Islet precursor cell (in vitro differentiated cells): ENCODE measurements at regions not wholly inside any gene's neighbourhood (a gene's known extent, or its start where the extent isn't known, plus 50 kb on each side); places are given as distances from the start of the nearest gene placed in this dataset.

Experiments
- DNase-seq: peaks from one replicate; pipeline ENCODE4 v3.0.0-alpha.2; 2018

DNA sequence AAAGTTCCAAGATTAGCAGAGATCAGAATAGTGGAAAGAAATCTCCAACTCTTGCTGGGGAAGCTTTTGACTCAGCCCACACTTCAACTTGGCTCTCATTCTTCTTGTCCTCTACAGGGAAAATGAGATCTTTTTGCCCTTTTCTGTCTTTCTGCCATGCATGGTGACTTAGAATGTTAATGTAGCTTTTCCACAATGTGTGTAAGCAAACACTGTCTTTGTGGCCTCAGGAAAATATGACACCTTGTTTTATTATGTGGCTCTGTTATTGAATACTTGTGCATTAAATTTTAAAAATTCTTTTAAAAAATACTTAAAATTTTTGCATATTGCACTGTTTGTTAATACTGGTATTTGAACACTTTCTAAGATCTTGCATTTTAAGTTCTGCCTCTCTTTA is 65.4 kb upstream of the WDR75 start:
- DNase-seq, result no peak

DNA sequence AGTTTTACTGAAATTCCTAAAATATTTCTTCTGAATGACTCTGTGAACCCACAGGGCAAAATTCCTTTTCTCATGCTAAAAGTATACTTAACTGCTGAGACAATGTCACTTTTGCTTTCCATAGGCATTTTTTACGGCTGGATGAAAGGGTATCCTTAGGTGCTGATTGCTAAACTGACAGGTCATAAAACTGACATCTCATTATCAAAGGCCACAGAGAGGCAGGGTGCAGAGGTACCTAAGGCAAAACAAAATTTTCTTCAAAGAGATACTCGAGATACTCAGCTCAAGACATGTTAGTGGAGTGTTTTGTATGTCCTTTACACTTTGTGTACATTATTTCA is 62.0 kb upstream of the WDR75 start:
- peak; percentile 77 for DNase-seq

DNA sequence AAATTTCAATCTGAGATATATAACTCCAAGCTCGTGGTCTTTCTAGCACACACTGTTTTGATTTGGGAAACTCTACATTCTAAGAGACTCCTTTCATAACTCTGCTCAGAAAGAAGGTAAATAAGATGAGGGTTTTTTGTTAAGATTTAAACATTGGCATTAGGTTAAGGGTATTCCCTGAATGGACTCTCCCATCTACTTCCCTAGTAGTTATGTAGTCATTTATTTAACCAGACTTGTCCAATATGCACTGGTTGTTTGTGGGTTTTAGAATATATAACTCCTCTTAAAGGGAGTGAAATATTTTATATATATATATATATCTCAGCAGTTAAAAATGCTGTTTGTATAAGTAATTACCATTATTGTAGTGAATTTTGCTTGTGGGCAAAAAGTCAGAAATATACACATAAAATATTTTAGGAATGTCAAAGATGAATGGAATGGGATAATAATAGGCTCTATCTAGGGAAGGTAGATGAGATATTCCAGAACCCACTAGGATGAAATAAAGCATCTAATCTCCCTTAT is 61.5 kb upstream of the WDR75 start:
- DNase-seq, result no peak

DNA sequence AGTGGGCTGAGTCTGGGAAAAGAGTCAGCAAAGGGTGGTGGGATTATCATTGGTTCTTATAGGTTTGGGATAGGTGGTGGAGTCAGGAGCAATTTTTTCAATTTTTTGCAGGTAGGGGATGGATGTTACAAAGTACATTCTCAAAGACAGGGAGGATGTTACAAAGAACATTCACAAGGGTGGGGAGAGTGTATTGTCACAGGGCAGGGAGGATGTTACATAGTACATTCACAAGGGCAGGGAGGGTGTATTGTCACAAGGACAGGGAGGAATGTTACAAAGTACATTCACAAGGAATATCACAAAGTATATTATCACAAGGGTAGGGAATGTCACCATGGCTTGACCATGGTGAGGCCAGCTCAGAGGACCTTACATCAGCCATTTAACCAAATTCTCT is 58.6 kb upstream of the WDR75 start:
- DNase-seq, result no peak

DNA sequence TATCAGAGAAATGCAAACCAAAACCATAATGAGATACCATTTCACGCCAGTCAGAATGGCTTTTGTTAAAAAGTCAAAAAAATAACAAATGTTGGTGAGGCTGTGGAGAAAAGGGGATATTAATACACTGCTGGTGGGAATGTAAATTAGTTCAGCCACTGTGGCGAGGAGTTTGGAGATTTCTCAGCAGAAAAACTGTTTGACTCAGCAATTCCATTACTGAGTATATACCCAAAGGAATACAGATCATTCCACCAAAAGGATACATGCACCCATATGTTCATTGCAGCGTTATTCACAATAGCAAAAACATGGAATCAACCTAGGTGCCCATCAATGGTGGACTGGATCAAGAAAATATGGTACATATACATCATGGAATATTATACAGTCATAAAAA is 54.5 kb upstream of the WDR75 start:
- DNase-seq, result no peak

DNA sequence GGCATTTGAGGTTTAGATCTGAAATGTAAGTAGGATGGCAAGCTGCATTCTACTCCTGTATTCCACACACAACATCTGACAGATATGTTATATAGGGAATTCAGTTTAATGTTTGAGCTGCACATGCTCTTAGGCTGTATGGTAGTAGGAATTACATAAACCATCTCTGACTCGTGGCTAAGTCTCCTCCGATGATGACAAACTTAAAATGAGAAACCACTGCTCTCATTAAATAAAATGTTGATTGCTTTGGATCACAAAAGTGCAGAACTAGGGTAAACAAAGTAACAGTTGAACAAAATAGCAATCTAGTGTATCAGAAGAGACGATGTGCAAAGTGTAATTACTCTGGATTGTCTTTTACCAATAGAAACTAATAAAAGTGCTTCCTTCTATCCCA is 50.1 kb upstream of the WDR75 start:
- DNase-seq, result no peak
